ENCODE measurements at regions not wholly inside any gene's neighbourhood (a gene's known extent, or its start where the extent isn't known, plus 50 kb on each side); places are given as distances from the start of the nearest gene placed in this dataset.

DNA sequence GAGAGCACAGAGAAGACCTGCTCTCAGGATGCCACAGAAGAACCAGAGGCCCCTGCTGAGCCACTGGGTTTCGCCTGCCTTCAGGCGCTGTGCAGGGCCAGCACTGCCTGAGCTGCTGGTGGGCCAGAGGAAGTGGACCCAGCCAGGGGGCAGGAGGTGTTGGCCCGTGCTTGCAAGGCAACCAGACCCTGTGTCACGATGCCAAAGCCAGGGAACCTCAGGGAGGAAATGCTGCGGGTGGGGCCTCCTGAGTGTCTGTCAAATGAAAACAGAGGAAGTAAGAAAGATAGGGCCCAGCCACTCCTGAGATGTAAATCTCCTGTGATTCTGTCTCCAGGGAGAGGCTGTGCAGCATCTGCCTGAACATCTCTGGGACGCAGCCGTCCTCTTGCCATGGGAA lies 58.1 kb upstream of the ADORA2B start:
- POLR2A ChIA-PET: no interaction called here
- TF ChIP-seq, protein P1, sequence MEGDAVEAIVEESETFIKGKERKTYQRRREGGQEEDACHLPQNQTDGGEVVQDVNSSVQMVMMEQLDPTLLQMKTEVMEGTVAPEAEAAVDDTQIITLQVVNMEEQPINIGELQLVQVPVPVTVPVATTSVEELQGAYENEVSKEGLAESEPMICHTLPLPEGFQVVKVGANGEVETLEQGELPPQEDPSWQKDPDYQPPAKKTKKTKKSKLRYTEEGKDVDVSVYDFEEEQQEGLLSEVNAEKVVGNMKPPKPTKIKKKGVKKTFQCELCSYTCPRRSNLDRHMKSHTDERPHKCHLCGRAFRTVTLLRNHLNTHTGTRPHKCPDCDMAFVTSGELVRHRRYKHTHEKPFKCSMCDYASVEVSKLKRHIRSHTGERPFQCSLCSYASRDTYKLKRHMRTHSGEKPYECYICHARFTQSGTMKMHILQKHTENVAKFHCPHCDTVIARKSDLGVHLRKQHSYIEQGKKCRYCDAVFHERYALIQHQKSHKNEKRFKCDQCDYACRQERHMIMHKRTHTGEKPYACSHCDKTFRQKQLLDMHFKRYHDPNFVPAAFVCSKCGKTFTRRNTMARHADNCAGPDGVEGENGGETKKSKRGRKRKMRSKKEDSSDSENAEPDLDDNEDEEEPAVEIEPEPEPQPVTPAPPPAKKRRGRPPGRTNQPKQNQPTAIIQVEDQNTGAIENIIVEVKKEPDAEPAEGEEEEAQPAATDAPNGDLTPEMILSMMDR (IDR thresholded peaks at IDR 0.05; ENCODE audit: insufficient read depth, low read length, missing control alignments): no peak
- no peak overlapping the region for H3K4me3 ChIP-seq (ENCODE audit: low read depth, low read length)
- CTCF ChIA-PET: no interaction called here
- DNase-seq (ENCODE audit: low read depth, low spot score): no peak

DNA sequence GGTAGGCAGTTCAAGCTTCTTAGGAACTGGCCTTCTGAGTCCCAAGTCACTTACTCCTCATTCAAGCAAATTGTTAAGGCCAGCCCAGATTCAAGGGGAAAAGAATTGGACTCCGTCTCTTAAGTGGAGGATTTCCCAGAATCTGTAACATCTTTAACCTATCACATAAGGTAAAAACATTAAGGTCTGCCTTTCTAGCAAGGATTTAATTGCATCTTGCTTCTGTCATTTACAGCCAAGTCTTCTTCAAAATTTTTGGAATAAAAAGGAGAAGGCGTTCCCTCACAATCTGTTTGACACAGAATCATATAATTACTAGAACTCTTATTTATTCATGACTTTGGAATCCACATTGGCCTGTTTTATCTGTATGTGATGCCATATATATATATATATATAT lies 56.5 kb upstream of the ADORA2B start:
- TF ChIP-seq, protein P1 (IDR thresholded peaks at IDR 0.05; ENCODE audit: insufficient read depth, low read length, missing control alignments): no peak
- CTCF ChIA-PET: no interaction called here

DNA sequence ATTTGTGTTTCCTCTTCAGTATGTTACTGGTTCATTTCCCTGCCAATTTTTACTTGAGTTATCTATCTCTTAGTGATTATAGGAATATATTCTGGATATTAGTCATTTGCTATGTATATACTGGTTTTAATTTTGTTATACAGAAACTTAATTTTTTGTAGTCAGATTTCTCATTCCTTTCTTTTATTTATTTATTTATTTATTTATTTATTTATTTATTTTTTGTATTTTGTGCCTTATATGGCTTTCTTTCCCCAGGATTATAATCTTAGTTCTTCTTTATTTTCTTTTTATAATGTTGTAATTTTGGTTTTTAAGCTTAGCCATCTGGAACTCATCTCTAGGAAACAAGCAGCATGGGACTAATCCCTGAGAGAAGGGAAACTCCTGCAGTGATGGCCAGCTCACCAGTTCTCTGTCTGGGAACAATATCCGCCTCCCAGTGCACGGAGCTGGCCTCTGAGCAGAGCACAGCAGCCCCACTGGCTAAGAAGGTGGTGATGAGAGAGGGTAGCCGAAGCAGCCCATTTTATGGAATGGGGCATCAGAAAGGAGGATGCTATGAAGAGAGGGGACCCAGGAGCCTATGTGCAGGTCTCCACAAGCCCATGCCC lies 54.5 kb upstream of the ADORA2B start:
- ChIA-PET POLR2A (no interaction called here), CTCF (no interaction called here)
- no peak for DNase-seq (ENCODE audit: low read depth, low spot score)
- TF ChIP-seq, protein P1 (IDR thresholded peaks at IDR 0.05; ENCODE audit: insufficient read depth, low read length, missing control alignments): no peak
- H3K4me3 ChIP-seq (ENCODE audit: low read depth, low read length): no peak overlapping the region

More for the DNA sequence above, 56.5 kb upstream of the ADORA2B start:
- H3K4me3 ChIP-seq (ENCODE audit: low read depth, low read length): no peak overlapping the region
- POLR2A ChIA-PET: no interaction called here
- no peak for DNase-seq (ENCODE audit: low read depth, low spot score)

DNA sequence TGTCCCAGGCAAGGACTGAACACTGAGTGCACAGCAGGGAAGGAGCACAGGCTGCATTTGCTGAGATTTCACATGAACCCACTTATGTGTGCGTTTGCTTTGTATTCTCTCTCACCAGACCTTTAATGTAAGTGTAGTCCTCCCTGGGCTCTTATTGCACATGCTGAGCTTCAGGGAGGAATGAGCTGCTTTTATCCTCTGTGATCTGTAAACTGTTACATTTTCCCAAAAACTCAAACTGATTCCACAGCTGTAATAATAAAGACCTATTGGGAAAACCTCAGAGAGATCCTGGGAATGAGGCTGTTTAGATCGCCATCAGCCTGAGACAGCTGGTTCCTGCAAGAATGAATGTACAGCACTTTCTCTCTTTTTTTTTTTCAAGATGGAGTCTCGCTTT lies 53.6 kb upstream of the ADORA2B start:
- TF ChIP-seq, protein P1 (IDR thresholded peaks at IDR 0.05; ENCODE audit: insufficient read depth, low read length, missing control alignments): no peak
- no peak overlapping the region for H3K4me3 ChIP-seq (ENCODE audit: low read depth, low read length)
- CTCF ChIA-PET: interaction anchor here (0.8 kb wide), 1 partner anchor 28 kb away, joined by 3 read pairs; no protein-coding TSS in a partner anchor
- no peak for DNase-seq (ENCODE audit: low read depth, low spot score)
- POLR2A ChIA-PET: no interaction called here

DNA sequence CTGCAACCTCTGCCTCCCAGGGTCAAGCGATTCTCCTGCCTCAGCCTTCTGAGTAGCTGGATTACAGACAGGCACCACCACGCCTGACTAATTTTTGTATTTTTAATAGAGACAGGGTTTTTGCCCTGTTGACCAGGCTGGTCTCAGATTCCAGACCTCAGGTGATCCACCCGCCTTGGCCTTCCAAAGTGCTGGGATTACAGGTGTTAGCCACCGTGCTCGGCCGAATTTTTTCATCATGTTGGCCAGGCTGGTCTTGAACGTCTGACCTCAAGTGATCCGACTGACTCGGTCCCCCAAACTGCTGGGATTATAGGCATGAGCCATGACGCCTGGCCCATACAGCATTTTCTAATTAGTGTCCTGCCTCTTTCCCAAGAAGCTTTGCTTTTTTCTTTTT lies 52.7 kb upstream of the ADORA2B start:
- H3K4me3 ChIP-seq (ENCODE audit: low read depth, low read length): no peak overlapping the region
- ChIA-PET POLR2A (no interaction called here), CTCF (no interaction called here)
- TF ChIP-seq, protein P1 (IDR thresholded peaks at IDR 0.05; ENCODE audit: insufficient read depth, low read length, missing control alignments): no peak
- no peak for DNase-seq (ENCODE audit: low read depth, low spot score)

DNA sequence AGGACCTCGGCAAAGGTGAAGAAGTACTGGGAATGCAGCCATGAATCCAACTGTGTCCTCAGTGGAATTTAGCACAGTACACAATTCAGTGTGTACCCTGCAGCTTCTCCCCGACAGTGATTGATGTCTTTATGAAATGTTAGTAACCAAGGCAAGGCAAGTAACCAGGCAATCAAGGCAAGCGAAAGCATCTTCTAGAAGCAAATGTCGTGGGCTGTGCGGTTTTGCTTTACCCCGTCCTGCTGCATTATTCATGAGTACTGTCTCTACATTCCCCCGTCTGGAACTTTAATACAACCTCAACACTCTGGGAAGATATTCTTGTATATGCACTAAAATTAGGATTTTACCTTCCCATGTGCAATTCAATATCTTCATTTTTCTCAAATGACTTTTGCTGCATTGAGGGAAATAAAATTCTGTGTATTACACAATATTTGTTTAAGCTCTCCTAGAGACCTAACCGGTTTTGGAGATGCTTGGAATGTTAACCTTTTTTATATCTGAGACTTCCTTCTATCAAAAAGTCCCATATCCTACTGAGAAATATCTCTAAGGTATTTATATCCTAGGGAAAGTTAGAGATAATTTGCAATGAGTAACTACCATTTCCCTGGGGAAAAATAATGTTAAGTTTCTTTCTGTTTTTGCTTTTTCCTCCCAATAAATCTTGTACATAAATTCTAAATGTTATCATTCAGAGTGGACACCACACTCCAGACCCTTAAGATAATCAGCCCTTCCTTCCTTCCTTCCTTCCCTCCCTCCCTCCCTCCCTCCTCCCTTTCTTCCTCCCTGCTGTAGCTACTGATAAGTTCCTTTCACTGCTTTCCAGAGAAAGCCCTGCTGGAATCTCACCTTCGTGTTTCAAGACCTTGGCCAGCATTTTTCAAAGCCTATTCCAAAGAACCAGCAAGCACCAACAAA lies 51.9 kb upstream of the ADORA2B start:
- no peak overlapping the region for H3K4me3 ChIP-seq (ENCODE audit: low read depth, low read length)
- ChIA-PET POLR2A (no interaction called here), CTCF (no interaction called here)
- no peak for DNase-seq (ENCODE audit: low read depth, low spot score)
- TF ChIP-seq, protein P1 (IDR thresholded peaks at IDR 0.05; ENCODE audit: insufficient read depth, low read length, missing control alignments): no peak

Data from AG04449 (cell line).